ENCODE measurements at regions not wholly inside any gene's neighbourhood (a gene's known extent, or its start where the extent isn't known, plus 50 kb on each side); places are given as distances from the start of the nearest gene placed in this dataset.
"Not testable (repeated sequence)": the region's sequence is repeated elsewhere in the genome, so short reads cannot be mapped to it uniquely, and the experiment has no call there.

DNA sequence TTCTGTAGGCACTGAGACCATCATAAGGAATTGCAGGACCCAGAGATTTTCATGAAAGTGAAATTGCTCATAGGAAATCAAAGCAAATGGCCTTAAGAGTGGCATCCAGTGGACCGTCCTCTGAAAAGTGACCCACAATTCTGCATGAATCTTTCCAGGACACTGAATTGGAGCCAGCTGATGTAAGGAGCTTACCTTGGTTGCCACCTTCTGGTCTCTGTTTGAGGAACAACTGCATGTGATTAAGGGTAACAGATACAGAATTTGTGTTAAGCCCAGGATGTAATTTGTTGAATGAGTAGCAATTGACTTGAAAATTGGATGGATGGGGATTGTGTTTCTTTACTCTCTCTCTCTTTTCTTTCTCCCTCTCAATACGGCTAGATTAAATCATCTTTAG lies 49.9 kb upstream of the GAS1 start:
- no peak for DNase-seq (ENCODE audit: low spot score)

DNA sequence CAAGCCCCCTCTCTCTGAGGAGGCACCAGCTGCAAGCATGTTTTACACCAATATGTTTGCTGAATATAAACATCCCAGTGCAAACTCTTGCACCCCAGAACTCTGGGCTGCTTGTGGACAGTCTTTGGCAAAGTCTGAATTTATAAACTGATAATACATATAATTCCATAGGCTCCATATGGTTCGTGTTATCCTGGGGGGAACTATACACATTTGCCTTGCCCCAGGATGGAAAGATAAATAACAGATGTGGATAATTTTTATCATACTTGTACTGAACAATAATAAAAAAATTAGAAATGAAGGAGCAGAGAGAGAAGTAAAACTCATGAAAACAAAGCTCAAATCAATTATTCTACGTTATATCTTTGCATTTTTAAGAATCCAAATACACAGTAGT lies 50.6 kb upstream of the GAS1 start:
- no peak for DNase-seq (ENCODE audit: low spot score)

- DNase-seq (ENCODE audit: low spot score), result no peak
These were observed 55.2 kb upstream of the GAS1 start for GRCh38 chr9:87002517-87002916.

DNA sequence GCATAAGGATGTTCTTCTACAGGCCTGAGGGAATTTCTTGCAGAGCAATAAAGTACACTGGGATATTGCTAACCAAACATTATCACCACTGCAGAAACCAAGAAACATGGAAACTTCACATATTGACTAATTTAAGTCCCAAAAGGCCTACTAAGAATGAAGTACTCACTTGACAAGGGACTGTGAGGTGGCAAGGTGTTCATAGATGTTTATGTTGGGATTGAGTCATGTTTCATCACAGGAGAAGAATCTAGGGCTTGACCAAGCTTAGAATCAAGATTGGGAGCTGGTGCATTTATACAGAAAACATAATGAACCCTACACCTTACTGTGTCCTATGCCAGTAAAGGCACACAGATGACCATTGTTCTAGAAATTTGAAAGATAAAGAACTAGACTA lies 56.7 kb upstream of the GAS1 start:
- DNase-seq (ENCODE audit: low spot score), result no peak

- DNase-seq (ENCODE audit: low spot score), result no peak
These were observed 59.6 kb upstream of the GAS1 start for GRCh38 chr9:87006956-87007355.

- no peak for DNase-seq (ENCODE audit: low spot score)
These were observed 60.5 kb upstream of the GAS1 start for GRCh38 chr9:87007711-87008366.

GRCh38 chr9:87008667-87009066 lies 61.4 kb upstream of the GAS1 start:
- DNase-seq (ENCODE audit: low spot score), result no peak

- no peak for DNase-seq (ENCODE audit: low spot score)
These were observed 63.3 kb upstream of the GAS1 start for GRCh38 chr9:87010626-87011025.

DNA sequence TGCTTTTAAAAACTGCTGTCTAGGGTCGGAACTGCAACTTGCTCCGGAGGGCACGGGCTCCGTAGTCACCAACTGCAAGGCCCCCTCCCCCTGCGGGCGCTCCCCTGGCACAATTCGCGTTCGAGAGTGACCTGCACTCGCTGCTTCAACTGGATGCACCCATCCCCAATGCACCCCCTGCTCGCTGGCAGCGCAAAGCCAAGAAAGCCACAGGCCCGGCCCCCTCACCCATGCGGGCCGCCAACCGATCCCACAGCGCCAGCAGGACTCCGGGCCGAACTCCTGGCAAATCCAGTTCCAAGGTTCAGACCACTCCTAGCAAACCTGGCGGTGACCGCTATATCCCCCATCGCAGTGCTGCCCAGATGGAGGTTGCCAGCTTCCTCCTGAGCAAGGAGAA lies 64.2 kb upstream of the GAS1 start:
- DNase-seq (ENCODE audit: low spot score), result no peak

GRCh38 chr9:87013490-87013889 lies 66.2 kb upstream of the GAS1 start:
- no peak for DNase-seq (ENCODE audit: low spot score)

DNA sequence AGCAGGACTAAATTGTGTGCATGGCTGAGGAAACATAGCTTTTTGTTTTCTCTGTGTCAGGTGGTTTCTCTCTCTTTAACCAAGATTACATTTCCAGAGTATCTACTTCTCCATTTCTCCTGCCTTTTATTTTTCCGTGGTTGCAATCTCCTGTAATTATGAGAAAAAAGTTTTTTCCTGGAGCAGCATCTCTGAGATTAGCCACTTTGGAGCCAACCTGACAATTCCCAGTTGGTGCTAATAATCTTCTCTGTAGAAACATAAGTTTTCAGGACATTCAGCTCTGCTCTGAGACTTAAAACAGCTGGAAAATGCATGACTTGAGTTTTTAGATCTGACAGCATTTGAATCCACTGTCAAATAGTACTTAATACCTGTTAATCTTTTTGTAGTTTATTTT lies 67.1 kb upstream of the GAS1 start:
- no peak for DNase-seq (ENCODE audit: low spot score)

GRCh38 chr9:87016681-87017080 lies 69.4 kb upstream of the GAS1 start:
- DNase-seq (ENCODE audit: low spot score), result no peak

- DNase-seq (ENCODE audit: low spot score), result no peak
These were observed 73.1 kb upstream of the GAS1 start for GRCh38 chr9:87020169-87020950.

DNA sequence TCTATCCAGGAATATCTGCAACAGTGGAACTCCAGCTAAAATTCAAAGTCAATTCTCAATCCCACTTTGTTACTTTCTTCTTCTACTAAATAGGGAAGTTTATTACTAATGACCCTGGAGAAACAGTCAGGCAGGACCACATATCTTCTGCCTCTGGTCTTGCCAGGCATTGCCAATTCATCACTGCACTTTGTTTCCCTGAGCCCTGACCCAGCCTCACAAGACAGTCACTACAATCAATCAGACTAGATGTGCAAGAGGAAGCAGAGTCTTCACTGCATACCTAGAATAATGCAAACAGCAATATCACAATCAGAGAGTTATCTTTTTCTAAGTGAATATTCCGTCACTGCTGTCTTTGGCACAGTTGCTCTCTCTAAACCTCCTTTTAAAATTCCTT lies 74.9 kb upstream of the GAS1 start:
- no peak for DNase-seq (ENCODE audit: low spot score)

GRCh38 chr9:87026204-87026603 lies 78.9 kb upstream of the GAS1 start:
- no peak for DNase-seq (ENCODE audit: low spot score)

GRCh38 chr9:87028836-87029235 lies 81.5 kb upstream of the GAS1 start:
- DNase-seq (ENCODE audit: low spot score), result not testable (repeated sequence)

- DNase-seq (ENCODE audit: low spot score), result no peak
These were observed 82.6 kb upstream of the GAS1 start for GRCh38 chr9:87029905-87030304.

- no peak for DNase-seq (ENCODE audit: low spot score)
These were observed 87.5 kb upstream of the GAS1 start for GRCh38 chr9:87034841-87035240.

DNA sequence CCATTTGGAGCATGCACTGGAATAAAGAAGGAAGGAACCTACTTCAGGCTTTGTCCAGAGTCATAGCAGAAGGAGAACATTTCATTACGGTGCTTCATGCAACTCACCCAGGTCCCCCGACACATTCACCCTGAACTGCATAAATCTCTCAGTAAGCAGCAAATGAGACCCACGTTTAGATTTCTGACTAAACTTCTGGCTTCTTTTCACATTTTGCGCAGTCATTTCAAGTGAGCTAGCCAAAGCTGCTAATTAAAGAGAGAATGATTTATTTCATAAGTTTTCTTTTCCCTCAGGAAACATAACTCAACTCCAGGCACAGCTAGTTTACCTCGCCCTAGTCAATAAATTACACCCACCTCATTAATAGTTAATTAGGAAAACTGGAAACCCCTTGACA lies 88.6 kb upstream of the GAS1 start:
- no peak for DNase-seq (ENCODE audit: low spot score)

- DNase-seq (ENCODE audit: low spot score), result no peak
These were observed 89.2 kb upstream of the GAS1 start for GRCh38 chr9:87036506-87036905.

DNA sequence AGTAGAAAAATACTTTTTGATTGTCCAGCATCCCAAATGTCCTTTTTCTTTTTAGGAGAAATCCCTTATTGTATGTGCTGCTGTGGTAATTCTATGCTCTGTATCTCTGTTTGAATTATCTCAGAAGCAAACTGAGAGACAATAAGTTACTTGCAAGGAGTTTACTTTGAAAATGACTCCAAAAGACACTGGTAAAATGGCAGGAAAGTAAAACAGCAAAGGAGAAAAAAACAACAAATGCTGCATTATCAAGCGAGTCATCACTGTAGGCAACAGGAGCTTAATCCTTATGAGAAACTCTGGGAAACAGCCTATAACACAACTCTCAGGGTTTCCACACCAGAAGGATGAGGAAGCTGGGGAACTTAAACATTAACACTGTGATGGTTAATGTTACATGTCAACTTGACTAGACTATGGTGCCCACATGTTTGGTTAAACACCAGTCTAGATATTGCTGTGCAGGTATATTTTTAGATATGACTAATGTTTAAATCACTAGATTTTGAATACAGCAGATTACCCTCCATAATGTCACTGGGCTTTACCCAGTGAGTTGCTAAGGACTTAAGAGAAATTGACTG lies 92.6 kb upstream of the GAS1 start:
- DNase-seq (ENCODE audit: low spot score), result no peak

GRCh38 chr9:87040410-87041009 lies 93.2 kb upstream of the GAS1 start:
- no peak for DNase-seq (ENCODE audit: low spot score)
